DOHH2 (cell line): ENCODE measurements at regions not wholly inside any gene's neighbourhood (a gene's known extent, or its start where the extent isn't known, plus 50 kb on each side); places are given as distances from the start of the nearest gene placed in this dataset.

Experiments
- H3F3A ChIP-seq: fragments of 200-600 bp; sonication (generic), shearing (Covaris generic); 2 replicates; pipeline ENCODE4 v1.6.0; 2016; ENCODE audit warnings: antibody characterized with exemption, mild to moderate bottlenecking; ENCODE audit not compliant: control insufficient read depth, insufficient read depth
- H3K27ac ChIP-seq: fragments of 200-600 bp; sonication (generic); 2 replicates; pipeline ENCODE4 v1.5.1; 2014; ENCODE audit warnings: low read depth, mild to moderate bottlenecking, low read length, moderate library complexity
- H3K27me3 ChIP-seq: fragments of 200-600 bp; sonication (generic); 2 replicates; pipeline ENCODE4 v1.6.1; 2014; ENCODE audit warnings: mild to moderate bottlenecking, low read length, mixed read lengths; ENCODE audit not compliant: control insufficient read depth
- H3K36me3 ChIP-seq: fragments of 200-600 bp; sonication (generic); 2 replicates; pipeline ENCODE4 v1.6.1; 2014; ENCODE audit warnings: mild to moderate bottlenecking, low read length, moderate library complexity, mixed read lengths; ENCODE audit not compliant: control insufficient read depth
- H3K4me1 ChIP-seq: fragments of 200-600 bp; sonication (generic); 2 replicates; pipeline ENCODE4 v1.6.1; 2014; ENCODE audit warnings: mild to moderate bottlenecking, low read length, mixed read lengths; ENCODE audit not compliant: control insufficient read depth
- H3K4me2 ChIP-seq: fragments of 200-600 bp; sonication (generic); 2 replicates; pipeline ENCODE4 v1.6.0; 2014; ENCODE audit warnings: mild to moderate bottlenecking, low read length, moderate library complexity
- H3K4me3 ChIP-seq: fragments of 200-600 bp; sonication (generic); 2 replicates; pipeline ENCODE4 v1.5.1; 2014; ENCODE audit warnings: mild to moderate bottlenecking, low read length, mixed read lengths
- H3K79me2 ChIP-seq: fragments of 200-600 bp; sonication (generic); 2 replicates; pipeline ENCODE4 v1.6.1; 2014; ENCODE audit warnings: mild to moderate bottlenecking, low read length, mixed read lengths; ENCODE audit not compliant: control insufficient read depth
- H3K9me2 ChIP-seq: fragments of 200-600 bp; sonication (generic); replicated peaks from 2 replicates; pipeline ENCODE4 v1.6.1; 2014; ENCODE audit warnings: mild to moderate bottlenecking, low read length, mixed read lengths; ENCODE audit not compliant: control insufficient read depth
- H3K9me3 ChIP-seq: fragments of 200-600 bp; sonication (generic); 2 replicates; pipeline ENCODE4 v1.6.1; 2014; ENCODE audit warnings: antibody characterized with exemption, low read length, mixed read lengths; ENCODE audit not compliant: control insufficient read depth, insufficient read depth
- H4K20me1 ChIP-seq: fragments of 200-600 bp; sonication (generic); 2 replicates; pipeline ENCODE4 v1.6.0; 2014; ENCODE audit warnings: low read depth, mild to moderate bottlenecking, antibody characterized with exemption, low read length, moderate library complexity; ENCODE audit not compliant: control insufficient read depth, insufficient read depth
- EZH2phosphoT487 ChIP-seq: fragments of 200-600 bp; sonication (generic); IDR thresholded peaks from 2 replicates; pipeline ENCODE4 v1.6.1; 2017; ENCODE audit warnings: borderline replicate concordance, mild to moderate bottlenecking, antibody characterized with exemption, low read length, moderate library complexity, mixed read lengths
- TF ChIP-seq, protein P1 (sequence below): fragments of 200-600 bp; sonication (generic); IDR thresholded peaks from one replicate; pipeline ENCODE4 v1.5.1; 2014; ENCODE audit warnings: antibody characterized with exemption, mild to moderate bottlenecking, low read depth, low read length; ENCODE audit not compliant: poor library complexity, severe bottlenecking

DNA sequence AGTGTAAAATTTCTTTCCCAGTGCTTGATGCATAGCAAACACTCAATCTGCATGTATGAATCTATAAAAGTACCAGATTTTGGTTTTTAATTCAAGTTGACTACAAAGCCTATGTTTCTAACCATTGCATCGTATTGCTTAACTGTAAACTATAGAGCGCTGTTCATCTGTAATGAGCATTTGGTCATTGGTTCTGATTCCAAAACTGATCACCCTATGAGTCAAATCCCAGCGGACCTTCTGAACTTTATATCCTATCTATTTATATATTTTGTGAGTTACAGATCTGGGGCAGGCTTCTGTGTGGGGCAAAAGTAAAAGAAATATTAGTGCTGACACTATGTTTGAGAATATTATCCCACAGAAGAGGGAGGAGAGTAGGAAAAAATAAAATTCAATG lies 305.7 kb upstream of the TNC start:
- TF ChIP-seq EZH2phosphoT487: no peak
- TF ChIP-seq, protein P1, sequence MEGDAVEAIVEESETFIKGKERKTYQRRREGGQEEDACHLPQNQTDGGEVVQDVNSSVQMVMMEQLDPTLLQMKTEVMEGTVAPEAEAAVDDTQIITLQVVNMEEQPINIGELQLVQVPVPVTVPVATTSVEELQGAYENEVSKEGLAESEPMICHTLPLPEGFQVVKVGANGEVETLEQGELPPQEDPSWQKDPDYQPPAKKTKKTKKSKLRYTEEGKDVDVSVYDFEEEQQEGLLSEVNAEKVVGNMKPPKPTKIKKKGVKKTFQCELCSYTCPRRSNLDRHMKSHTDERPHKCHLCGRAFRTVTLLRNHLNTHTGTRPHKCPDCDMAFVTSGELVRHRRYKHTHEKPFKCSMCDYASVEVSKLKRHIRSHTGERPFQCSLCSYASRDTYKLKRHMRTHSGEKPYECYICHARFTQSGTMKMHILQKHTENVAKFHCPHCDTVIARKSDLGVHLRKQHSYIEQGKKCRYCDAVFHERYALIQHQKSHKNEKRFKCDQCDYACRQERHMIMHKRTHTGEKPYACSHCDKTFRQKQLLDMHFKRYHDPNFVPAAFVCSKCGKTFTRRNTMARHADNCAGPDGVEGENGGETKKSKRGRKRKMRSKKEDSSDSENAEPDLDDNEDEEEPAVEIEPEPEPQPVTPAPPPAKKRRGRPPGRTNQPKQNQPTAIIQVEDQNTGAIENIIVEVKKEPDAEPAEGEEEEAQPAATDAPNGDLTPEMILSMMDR: no peak
- H3K27me3 ChIP-seq: no peaks in the 10 kb centered on the region
- H3K79me2 ChIP-seq: no peaks in the 10 kb centered on the region
- H3K4me3 ChIP-seq: no peak overlapping the region
- H3K9me2 ChIP-seq: no peaks in the 10 kb centered on the region
- no peaks in the 10 kb centered on the region for H3F3A ChIP-seq
- no peaks in the 10 kb centered on the region for H3K9me3 ChIP-seq
- no peak overlapping the region for H3K27ac ChIP-seq
- no peaks in the 10 kb centered on the region for H3K4me1 ChIP-seq
- no peak overlapping the region for H3K4me2 ChIP-seq
- H4K20me1 ChIP-seq: no peaks in the 10 kb centered on the region
- no peaks in the 10 kb centered on the region for H3K36me3 ChIP-seq

DNA sequence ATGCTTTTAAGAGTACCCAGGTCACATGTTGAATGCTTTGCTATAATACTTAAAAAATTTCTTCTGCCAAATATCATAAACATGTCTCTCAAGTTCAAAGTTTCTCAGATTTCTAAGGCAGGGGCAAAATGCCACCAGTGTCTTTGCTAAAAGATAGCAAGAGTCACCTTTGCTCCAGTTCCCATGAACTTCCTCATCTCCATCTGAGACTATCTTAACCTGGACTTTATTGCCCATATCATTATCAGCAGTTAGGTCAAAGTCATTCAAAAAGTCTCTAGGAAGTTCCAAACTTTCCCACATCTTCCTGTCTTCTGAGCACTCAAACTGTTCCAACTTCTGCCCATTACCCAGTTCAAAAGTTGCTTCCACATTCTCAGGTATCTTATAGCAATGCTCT lies 307.6 kb upstream of the TNC start:
- Histone ChIP-seq H3K4me2 (no peak overlapping the region), H3K36me3 (no peaks in the 10 kb centered on the region), H3K79me2 (no peaks in the 10 kb centered on the region), H3K9me3 (no peaks in the 10 kb centered on the region), H3K4me1 (no peaks in the 10 kb centered on the region), H3F3A (no peaks in the 10 kb centered on the region), H4K20me1 (no peaks in the 10 kb centered on the region), H3K9me2 (no peaks in the 10 kb centered on the region), H3K4me3 (no peak overlapping the region), H3K27me3 (no peaks in the 10 kb centered on the region), H3K27ac (no peak overlapping the region)
- TF ChIP-seq, protein P1: no peak
- no peak for TF ChIP-seq EZH2phosphoT487

DNA sequence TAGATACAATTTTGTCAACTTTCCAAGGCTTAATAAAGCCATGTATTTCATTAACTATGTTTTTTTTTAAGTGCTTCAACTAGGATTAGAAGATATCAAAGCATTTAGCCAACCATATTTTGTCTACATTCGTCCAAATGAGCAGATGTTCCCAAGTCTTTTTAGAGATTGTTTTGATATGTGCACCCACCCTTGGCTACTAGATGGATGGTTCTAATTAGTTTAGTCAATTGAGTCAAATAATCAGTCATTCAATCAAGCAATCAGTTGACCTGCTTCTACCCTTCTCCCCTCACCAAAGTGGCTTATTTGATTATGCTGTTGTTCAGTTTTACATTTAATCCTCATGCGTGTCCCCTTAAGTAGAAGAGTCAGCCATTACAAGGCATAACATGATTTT lies 319.5 kb upstream of the TNC start:
- Histone ChIP-seq H3K9me2 (no peaks in the 10 kb centered on the region), H3K27ac (no peak overlapping the region), H4K20me1 (no peaks in the 10 kb centered on the region), H3K36me3 (no peaks in the 10 kb centered on the region), H3K4me3 (no peak overlapping the region), H3K4me2 (no peak overlapping the region), H3K4me1 (no peaks in the 10 kb centered on the region), H3K27me3 (no peaks in the 10 kb centered on the region), H3K9me3 (no peaks in the 10 kb centered on the region), H3F3A (no peaks in the 10 kb centered on the region), H3K79me2 (no peaks in the 10 kb centered on the region)
- TF ChIP-seq, protein P1: no peak
- TF ChIP-seq EZH2phosphoT487: no peak

DNA sequence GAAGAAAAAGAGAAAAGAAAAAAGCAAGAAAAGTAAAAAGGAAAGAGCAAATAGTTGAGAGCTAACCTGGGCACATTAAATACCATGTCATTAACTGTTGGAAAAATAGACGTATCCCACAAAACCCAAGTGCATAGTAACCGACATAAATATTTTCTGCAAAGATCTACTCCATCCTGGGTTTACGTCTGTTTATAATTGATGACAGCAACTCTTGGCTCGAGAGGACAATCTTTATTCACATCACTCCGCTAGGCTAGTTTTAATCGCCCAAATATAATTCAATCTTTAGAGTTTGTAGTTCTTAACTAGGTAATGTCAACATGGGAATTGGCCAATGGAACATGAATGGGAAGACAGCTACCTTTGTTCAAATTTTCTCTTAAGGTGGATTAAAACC lies 321.7 kb upstream of the TNC start:
- Histone ChIP-seq H3K4me1 (no peaks in the 10 kb centered on the region), H4K20me1 (no peaks in the 10 kb centered on the region), H3K36me3 (no peaks in the 10 kb centered on the region), H3K79me2 (no peaks in the 10 kb centered on the region), H3F3A (no peaks in the 10 kb centered on the region), H3K4me3 (no peak overlapping the region), H3K27ac (no peak overlapping the region), H3K27me3 (no peaks in the 10 kb centered on the region), H3K4me2 (no peak overlapping the region), H3K9me2 (no peaks in the 10 kb centered on the region), H3K9me3 (no peaks in the 10 kb centered on the region)
- TF ChIP-seq, protein P1: no peak
- no peak for TF ChIP-seq EZH2phosphoT487
